Omental fat pad (tissue), 3 donors: ENCODE measurements at regions not wholly inside any gene's neighbourhood (a gene's known extent, or its start where the extent isn't known, plus 50 kb on each side); places are given as distances from the start of the nearest gene placed in this dataset.
"Not testable (repeated sequence)": the region's sequence is repeated elsewhere in the genome, so short reads cannot be mapped to it uniquely, and the experiment has no call there.

ENCODE experiments used
- ATAC-seq: fragments of 150-250 bp; one replicate; pipeline ENCODE4 v1.9.1; 2016; ENCODE audit warnings: mild to moderate bottlenecking, moderate library complexity; ENCODE audit not compliant: low FRiP score
- DNase-seq: peaks from one replicate; pipeline ENCODE4 v3.0.0-alpha.2; 2019; ENCODE audit warnings: low spot score
- TF ChIP-seq, protein P1 (sequence below), 3 donors: fragments of 450-650 bp; IDR thresholded peaks; one replicate each; pipeline ENCODE4 v1.5.1; 2016 to 2017; ENCODE audit warnings: antibody characterized with exemption in 3 of 3, mild to moderate bottlenecking in 3 of 3, moderate library complexity in 2 of 3

DNA sequence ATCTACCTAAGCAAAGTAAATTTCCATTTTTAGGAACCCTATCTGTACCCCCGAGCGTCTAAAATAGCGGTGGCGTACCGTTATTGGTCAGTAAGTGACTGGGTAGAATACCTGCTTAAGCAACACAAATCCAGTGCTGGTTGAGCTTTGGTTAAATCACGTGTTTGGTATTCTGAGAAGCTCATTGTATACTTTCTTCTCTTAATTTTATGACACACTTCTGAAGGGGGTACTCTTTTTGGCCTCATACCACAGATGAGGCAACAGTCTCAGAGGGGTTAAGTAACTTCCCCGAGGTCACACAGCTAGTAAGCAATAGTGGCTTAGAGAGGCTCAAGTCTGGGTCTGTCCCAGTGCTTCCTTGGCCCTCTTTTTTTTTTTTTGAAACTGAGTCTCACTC lies 151.2 kb downstream of the TFAP2C start:
- DNase-seq (no peak), ATAC-seq (no peak)
- TF ChIP-seq, protein P1, sequence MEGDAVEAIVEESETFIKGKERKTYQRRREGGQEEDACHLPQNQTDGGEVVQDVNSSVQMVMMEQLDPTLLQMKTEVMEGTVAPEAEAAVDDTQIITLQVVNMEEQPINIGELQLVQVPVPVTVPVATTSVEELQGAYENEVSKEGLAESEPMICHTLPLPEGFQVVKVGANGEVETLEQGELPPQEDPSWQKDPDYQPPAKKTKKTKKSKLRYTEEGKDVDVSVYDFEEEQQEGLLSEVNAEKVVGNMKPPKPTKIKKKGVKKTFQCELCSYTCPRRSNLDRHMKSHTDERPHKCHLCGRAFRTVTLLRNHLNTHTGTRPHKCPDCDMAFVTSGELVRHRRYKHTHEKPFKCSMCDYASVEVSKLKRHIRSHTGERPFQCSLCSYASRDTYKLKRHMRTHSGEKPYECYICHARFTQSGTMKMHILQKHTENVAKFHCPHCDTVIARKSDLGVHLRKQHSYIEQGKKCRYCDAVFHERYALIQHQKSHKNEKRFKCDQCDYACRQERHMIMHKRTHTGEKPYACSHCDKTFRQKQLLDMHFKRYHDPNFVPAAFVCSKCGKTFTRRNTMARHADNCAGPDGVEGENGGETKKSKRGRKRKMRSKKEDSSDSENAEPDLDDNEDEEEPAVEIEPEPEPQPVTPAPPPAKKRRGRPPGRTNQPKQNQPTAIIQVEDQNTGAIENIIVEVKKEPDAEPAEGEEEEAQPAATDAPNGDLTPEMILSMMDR (IDR thresholded peaks at IDR 0.05) = no peak

DNA sequence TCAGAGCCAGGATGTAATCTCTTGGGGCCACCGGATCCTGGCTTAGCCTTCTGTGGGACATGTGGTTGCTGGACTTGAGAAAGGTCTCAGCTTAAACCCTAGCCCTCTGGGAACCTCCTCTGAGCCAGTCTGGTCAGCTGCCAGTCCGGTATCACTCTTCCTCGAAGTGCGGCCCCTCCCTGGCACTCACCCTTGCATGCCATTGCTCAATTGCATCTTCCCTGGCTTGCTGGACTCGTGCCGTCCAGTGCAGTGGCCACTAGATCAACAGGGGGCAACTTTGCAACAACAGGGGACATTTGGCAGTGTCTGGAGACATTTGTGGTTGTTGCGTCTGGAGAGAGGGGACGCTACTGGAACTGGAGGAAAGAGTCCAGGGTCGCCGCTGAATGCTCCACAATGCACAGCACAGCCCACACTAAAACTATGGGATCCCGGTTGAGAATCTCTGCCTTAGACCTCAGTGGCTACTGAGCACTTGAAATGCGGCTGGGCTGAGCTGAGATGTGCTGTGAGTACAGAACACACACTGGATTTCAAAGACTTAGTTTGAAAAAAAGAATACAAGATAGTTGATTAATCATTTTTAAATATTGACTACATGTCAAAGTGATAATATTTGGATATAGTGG lies 152.1 kb downstream of the TFAP2C start:
- peak; percentile 34 for DNase-seq
- ATAC-seq = peak; percentile 77
- TF ChIP-seq, protein P1 (IDR thresholded peaks at IDR 0.05) = no peak

DNA sequence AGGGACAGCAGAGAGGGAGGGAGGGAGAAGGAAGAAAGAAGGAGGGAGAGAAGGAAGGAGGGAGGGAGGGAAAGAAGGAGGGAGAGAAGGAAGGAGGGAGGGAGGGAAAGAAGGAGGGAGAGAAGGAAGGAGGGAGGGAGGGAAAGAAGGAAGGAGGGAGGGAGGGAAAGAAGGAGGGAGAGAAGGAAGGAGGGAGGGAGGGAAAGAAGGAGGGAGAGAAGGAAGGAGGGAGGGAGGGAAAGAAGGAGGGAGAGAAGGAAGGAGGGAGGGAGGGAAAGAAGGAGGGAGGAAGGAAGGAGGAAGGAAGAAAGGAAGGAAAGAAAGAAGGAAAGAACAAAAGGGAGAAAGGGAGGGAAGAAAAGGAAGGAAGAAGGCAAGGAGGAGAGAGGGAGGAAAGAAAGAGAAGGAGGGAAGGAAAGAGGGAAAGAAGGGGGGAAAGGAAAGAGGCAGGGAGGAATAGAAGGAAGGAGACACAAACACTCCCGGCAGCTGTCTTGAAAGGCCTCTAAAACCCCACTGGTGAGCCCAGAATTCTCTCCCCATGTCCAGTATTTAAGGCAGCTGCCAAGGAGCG lies 153.0 kb downstream of the TFAP2C start:
- not testable (repeated sequence) for ATAC-seq, DNase-seq

DNA sequence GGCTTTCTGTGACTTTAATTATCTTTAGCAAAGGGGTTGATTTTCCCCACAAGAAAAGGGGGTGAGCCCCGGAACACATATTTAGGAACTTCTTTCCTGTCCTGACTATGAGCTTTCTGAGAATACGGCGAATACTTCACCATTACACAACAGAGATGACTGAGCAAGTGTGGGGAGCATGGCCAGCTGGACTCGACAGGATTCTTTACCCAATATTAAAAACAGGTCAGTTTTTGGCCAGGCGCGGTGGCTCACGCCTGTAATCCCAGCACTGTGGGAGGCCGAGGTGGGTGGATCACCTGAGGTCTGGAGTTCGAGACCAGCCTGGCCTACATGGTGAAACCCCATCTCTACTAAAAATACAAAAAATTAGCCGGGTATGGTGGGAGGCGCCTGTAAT lies 153.7 kb downstream of the TFAP2C start:
- ATAC-seq = peak; percentile 34

DNA sequence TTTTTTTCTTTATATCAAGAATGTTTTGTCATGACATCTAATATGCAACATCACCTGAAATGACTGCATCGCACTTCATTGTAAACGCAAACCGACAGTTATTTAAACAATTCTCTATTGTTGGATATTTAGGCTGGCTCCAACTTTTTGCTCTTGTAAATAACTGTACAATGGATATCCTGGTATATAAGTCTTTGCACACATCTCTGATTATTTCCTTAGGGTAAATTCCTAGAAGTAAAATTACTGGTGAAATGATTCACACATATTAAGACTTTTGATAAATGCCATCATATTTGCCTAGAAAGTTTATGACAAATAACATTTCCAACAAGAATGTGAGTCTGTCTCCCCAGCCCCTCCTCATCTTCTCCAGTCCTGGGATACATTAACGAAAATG lies 154.7 kb downstream of the TFAP2C start:
- no peak for ATAC-seq
- TF ChIP-seq, protein P1 (IDR thresholded peaks at IDR 0.05) = no peak
- DNase-seq = no peak

More for the DNA sequence above, 153.7 kb downstream of the TFAP2C start:
- DNase-seq = not testable (repeated sequence)

DNA sequence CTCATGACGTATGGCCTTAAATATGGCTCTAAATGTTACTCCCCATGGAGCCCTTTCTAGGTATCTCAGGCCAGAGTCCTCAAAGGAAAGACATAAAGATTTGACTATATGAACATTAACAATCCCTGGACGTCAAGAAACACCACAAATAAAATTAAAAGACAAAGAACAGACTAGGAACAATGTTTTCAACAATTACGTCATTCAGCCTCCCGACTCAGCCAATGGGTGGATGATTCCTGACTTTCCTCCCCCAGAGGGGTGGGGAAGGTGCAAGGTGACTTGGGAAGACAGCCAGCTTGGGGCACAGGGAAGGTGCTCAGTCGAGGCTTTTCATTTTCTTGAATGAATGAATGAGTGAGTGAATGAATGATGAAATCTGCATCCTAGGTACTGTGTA lies 157.4 kb downstream of the TFAP2C start:
- TF ChIP-seq, protein P1 (IDR thresholded peaks at IDR 0.05) = no peak

DNA sequence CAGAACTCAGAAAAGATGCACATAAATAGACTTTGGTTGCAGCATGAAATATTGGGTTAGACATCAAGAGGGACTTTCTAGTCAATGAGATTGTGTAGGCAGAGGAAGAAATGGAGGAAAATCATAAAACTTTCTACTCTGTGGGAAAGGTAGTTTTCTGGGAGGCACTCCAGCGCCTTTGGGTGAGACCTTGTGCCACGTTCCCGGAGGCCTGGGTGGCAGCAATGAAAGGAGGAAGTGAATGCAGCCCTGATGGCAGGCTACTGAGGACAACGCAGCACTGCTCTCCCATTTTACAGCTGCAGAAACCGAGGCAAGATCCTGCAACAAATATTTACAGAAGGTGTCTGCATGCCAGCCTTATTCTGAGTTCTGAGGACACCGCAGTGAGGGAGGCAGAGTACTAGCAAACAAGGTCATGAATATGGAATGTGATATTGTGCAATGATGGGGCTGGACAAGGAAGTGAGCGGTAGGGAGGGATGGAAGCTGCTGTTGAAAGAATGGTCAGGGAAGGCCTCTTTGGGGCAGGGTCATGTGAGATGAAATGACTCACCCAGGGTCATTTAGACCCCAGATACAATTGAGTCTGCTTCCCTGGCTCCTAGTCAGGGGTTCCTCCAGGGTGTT lies 159.1 kb downstream of the TFAP2C start:
- peak; percentile 90 for ATAC-seq
- DNase-seq = peak; percentile 31

More for the DNA sequence above, 157.4 kb downstream of the TFAP2C start:
- DNase-seq = no peak
- ATAC-seq = no peak

More for the DNA sequence above, 159.1 kb downstream of the TFAP2C start:
- TF ChIP-seq, protein P1 (IDR thresholded peaks at IDR 0.05) = no peak
